ENCODE measurements at regions not wholly inside any gene's neighbourhood (a gene's known extent, or its start where the extent isn't known, plus 50 kb on each side); places are given as distances from the start of the nearest gene placed in this dataset.

DNA sequence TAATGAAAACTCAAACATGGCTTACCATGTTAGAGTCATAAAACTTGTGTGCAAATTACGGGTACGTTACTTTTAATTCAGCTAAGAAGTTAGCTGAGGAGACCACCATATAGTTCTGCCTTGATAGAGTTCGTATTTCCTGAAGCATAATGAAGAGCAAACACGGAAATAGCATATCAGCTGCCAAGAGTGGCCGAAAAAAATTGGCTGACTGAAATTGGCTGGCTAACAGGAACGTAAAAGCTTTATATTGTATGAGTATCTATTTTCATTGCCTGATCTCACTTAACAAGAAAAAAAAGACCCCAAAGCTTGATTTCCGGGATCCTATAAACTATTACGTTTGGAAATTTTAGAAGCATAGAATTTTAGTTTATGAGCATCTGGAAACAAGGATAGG lies 1222.9 kb downstream of the ZPLD1 start:
- TF ChIP-seq, protein P1, sequence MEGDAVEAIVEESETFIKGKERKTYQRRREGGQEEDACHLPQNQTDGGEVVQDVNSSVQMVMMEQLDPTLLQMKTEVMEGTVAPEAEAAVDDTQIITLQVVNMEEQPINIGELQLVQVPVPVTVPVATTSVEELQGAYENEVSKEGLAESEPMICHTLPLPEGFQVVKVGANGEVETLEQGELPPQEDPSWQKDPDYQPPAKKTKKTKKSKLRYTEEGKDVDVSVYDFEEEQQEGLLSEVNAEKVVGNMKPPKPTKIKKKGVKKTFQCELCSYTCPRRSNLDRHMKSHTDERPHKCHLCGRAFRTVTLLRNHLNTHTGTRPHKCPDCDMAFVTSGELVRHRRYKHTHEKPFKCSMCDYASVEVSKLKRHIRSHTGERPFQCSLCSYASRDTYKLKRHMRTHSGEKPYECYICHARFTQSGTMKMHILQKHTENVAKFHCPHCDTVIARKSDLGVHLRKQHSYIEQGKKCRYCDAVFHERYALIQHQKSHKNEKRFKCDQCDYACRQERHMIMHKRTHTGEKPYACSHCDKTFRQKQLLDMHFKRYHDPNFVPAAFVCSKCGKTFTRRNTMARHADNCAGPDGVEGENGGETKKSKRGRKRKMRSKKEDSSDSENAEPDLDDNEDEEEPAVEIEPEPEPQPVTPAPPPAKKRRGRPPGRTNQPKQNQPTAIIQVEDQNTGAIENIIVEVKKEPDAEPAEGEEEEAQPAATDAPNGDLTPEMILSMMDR (IDR thresholded peaks at IDR 0.05) = no peak
- intact Hi-C loops (cut with DNase I) = no loop called here
- no peak overlapping the region for H3K27ac ChIP-seq
- no peaks in the 10 kb centered on the region for H3K9me3 ChIP-seq
- DNase-seq (no peak), ATAC-seq (no peak)
- peaks cover 0 to 2% (median 0%) of the 10 kb centered on the region in 3 donors for H3K27me3 ChIP-seq (ENCODE audit: insufficient read depth in 3 of 3, low read length in 2 of 3)
- no peaks in the 10 kb centered on the region for H3K4me1 ChIP-seq
- no peak overlapping the region for H3K4me3 ChIP-seq
- H3K36me3 ChIP-seq (ENCODE audit: insufficient read depth in 1 of 2, low read depth in 1 of 2) = no peaks in the 10 kb centered on the region
- 23 to 45% (median 35%) methylated on average over 8 of the region's 8 CpGs for WGBS, 3 donors

DNA sequence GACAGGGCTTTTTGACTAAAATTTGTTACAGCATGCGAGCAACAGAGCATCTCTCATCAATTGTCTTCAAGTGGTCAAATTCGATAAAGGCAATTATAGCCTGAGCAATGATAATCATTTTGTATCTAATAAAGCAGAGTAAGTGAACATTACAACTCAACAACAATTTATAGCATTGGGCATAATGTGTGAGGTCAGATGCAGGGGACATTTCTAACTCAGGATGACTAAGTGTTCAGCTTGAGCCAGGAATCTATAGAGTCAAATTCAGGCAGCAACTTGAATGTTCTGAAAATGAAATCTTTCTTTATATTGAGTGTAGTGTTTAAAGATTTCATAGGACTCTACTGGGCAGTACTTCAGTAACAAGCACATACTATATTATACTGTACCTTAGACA lies 1226.0 kb downstream of the ZPLD1 start:
- Histone ChIP-seq H3K36me3 (ENCODE audit: insufficient read depth in 1 of 2, low read depth in 1 of 2) (no peaks in the 10 kb centered on the region), H3K4me3 (no peak overlapping the region), H3K4me1 (no peaks in the 10 kb centered on the region), H3K27me3 (ENCODE audit: insufficient read depth in 3 of 3, low read length in 2 of 3) (peaks cover 0 to 2% (median 0%) of the 10 kb centered on the region in 3 donors), H3K9me3 (no peaks in the 10 kb centered on the region), H3K27ac (no peak overlapping the region)
- WGBS, 3 donors = 88 to 93% (median 89%) methylated on average over 2 of the region's 2 CpGs
- DNase-seq = no peak
- intact Hi-C loops (cut with DNase I) = no loop called here
- no peak for ATAC-seq
- TF ChIP-seq, protein P1 (IDR thresholded peaks at IDR 0.05) = no peak

DNA sequence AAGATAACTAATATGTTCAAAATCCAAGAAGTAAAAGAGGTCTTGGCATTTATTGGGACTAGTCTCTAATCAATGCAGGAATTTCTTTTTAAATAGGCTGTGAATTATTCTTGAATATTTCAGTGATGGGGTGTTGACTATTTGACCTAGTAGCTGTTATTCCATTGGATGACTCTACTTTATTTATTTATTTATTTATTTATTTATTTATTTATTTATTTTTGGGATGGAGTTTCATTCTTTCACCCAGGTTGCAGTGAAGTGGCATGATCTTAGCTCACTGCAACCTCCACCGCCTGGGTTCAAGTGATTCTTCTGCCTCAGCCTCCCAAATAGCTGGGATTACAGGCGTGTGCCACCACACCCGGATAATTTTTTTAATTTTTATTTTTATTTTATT lies 1227.8 kb downstream of the ZPLD1 start:
- intact Hi-C loops (cut with DNase I) = no loop called here

DNA sequence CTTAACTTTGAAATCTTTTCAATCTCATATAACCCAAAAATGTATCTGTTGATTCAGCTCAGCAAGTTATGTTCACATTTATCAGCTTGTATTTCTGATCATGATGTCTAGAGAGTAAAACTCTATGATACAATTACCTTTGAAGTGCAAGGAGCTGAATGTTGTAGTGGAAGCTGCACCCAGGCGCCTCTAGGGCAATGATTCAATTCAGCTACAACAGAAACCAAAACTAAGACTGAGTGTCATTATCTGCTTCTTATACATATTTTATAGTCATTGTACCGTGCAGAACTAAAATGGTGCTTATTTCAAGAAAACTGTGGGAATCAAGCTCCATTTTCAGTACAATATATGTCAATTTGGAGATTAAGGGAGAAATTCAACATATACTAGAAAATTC lies 1237.5 kb downstream of the ZPLD1 start:
- no peaks in the 10 kb centered on the region for H3K27me3 ChIP-seq (ENCODE audit: insufficient read depth in 3 of 3, low read length in 2 of 3)
- WGBS, 3 donors = 70 to 82% (median 80%) methylated on average over 2 of the region's 2 CpGs
- DNase-seq (no peak), ATAC-seq (no peak)
- H3K36me3 ChIP-seq (ENCODE audit: insufficient read depth in 1 of 2, low read depth in 1 of 2) = no peaks in the 10 kb centered on the region
- H3K27ac ChIP-seq = no peak overlapping the region
- intact Hi-C loops (cut with DNase I) = no loop called here
- TF ChIP-seq, protein P1 (IDR thresholded peaks at IDR 0.05) = no peak
- no peak overlapping the region for H3K4me3 ChIP-seq
- H3K4me1 ChIP-seq = no peaks in the 10 kb centered on the region
- H3K9me3 ChIP-seq = no peaks in the 10 kb centered on the region

More for the DNA sequence above, 1227.8 kb downstream of the ZPLD1 start:
- no peaks in the 10 kb centered on the region for H3K4me1 ChIP-seq
- H3K36me3 ChIP-seq (ENCODE audit: insufficient read depth in 1 of 2, low read depth in 1 of 2) = no peaks in the 10 kb centered on the region
- DNase-seq = no peak
- peaks cover 0 to 2% (median 0%) of the 10 kb centered on the region in 3 donors for H3K27me3 ChIP-seq (ENCODE audit: insufficient read depth in 3 of 3, low read length in 2 of 3)
- WGBS, 3 donors = 96 to 100% (median 96%) methylated on average over 3 of the region's 3 CpGs
- no peak overlapping the region for H3K27ac ChIP-seq
- TF ChIP-seq, protein P1 (IDR thresholded peaks at IDR 0.05) = no peak
- no peaks in the 10 kb centered on the region for H3K9me3 ChIP-seq
- ATAC-seq = no peak
- no peak overlapping the region for H3K4me3 ChIP-seq

DNA sequence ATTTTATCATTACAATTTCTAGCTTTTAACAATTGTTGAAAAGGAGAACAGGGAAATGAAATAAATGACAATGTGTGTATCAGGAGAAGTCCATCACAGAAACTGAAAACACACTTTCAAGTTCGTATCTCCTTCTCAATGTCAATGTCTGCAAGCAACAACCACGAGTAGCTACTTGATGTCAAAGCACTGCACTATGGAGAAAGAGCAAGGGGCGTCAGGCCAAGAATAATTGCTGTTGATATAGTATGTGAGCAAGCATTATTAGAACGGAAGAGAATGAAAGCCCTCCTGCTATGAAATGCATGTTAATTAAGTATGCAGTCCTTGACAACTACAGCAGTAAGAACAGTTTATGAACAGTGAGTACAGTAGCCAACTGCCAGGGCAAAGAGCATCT lies 1250.1 kb downstream of the ZPLD1 start:
- DNase-seq (no peak), ATAC-seq (no peak)
- WGBS, 3 donors = 43 to 58% (median 53%) methylated on average over 4 of the region's 4 CpGs
- TF ChIP-seq, protein P1 (IDR thresholded peaks at IDR 0.05) = no peak
- Histone ChIP-seq H3K4me1 (no peaks in the 10 kb centered on the region), H3K9me3 (peaks cover 4% of the 10 kb centered on the region), H3K36me3 (ENCODE audit: insufficient read depth in 1 of 2, low read depth in 1 of 2) (no peaks in the 10 kb centered on the region), H3K4me3 (no peak overlapping the region), H3K27ac (no peak overlapping the region), H3K27me3 (ENCODE audit: insufficient read depth in 3 of 3, low read length in 2 of 3) (no peaks in the 10 kb centered on the region)
- intact Hi-C loops (cut with DNase I) = no loop called here

Data from psoas muscle (tissue), 7 donors.